Endothelial cell of umbilical vein (primary cell): ENCODE measurements at regions not wholly inside any gene's neighbourhood (a gene's known extent, or its start where the extent isn't known, plus 50 kb on each side); places are given as distances from the start of the nearest gene placed in this dataset.

Experiments
- BruUV-seq: library from RNA; stranded (reverse); fragments of 400-500 nt; replicated peaks from 2 replicates; lab custom pipeline; 2021; lab: Mats Ljungman, UMichigan
- CTCF ChIA-PET: fragments of 300-600, 350-600 bp; sonication (Branson Sonifier 250); formaldehyde crosslinking; loops from one replicate; lab custom pipeline; 2021; ENCODE audit warnings: antibody characterized with exemption, inconsistent platforms; lab: Charles Lee
- POLR2A ChIA-PET: fragments of 300-600, 350-600 bp; sonication (Branson Sonifier 250); formaldehyde crosslinking; loops from one replicate; lab custom pipeline; 2021; ENCODE audit warnings: antibody characterized with exemption, inconsistent platforms; lab: Charles Lee
- DNase-seq: peaks from one replicate; pipeline ENCODE4 v3.0.0-alpha.2; 2011; ENCODE audit warnings: low read depth, low spot score
- FAIRE-seq: peaks from 2 replicates; lab custom pipeline; 2011; peaks lifted over from hg19 to GRCh38; lab: Jason Lieb, UNC
- H2AFZ ChIP-seq: 2 replicates; pipeline ENCODE4 v1.6.0; 2012; ENCODE audit warnings: low read depth, low read length, control low read depth, inconsistent platforms
- H3K27ac ChIP-seq: 2 replicates; pipeline ENCODE4 v1.5.1; 2011; ENCODE audit warnings: low read depth, mild to moderate bottlenecking, control low read depth, low read length, moderate library complexity; ENCODE audit not compliant: insufficient read depth
- H3K27me3 ChIP-seq, 2 experiments: 2 replicates each; pipeline versions ENCODE4 v1.6.0 to v1.6.1; 2011; ENCODE audit warnings: low read length in 2 of 2, mixed read lengths in 1 of 2; ENCODE audit not compliant: control insufficient read depth in 2 of 2, insufficient read depth in 2 of 2
- H3K36me3 ChIP-seq, 2 experiments: 2 replicates in 1 of 2; 3 replicates in 1 of 2; pipeline ENCODE4 v1.5.1; 2011; ENCODE audit warnings: low read length in 2 of 2, mild to moderate bottlenecking in 1 of 2, moderate library complexity in 1 of 2; ENCODE audit not compliant: control insufficient read depth in 2 of 2, insufficient read depth in 2 of 2; ENCODE audit errors: extremely low read depth in 1 of 2
- H3K4me1 ChIP-seq: 3 replicates; pipeline ENCODE4 v1.5.1; 2011; ENCODE audit warnings: mild to moderate bottlenecking, low read length; ENCODE audit not compliant: control insufficient read depth, insufficient read depth; ENCODE audit errors: extremely low read depth
- H3K4me2 ChIP-seq: 2 replicates; pipeline ENCODE4 v1.6.1; 2011; ENCODE audit warnings: low read length, control low read depth, mixed read lengths; ENCODE audit not compliant: insufficient read depth
- H3K4me3 ChIP-seq, 3 experiments: fragments of 200-600 bp in 1 of 3; sonication (generic), shearing (Covaris generic) in 1 of 3; replicated peaks in 1 of 3; 2 replicates each; pipeline ENCODE4 v1.5.1; 2011 to 2016; ENCODE audit warnings: control low read depth in 3 of 3, low read length in 3 of 3, mild to moderate bottlenecking in 2 of 3, inconsistent platforms in 1 of 3, low read depth in 1 of 3, moderate library complexity in 1 of 3; ENCODE audit not compliant: insufficient read depth in 1 of 3
- H3K79me2 ChIP-seq: 2 replicates; pipeline ENCODE4 v1.6.0; 2012; ENCODE audit warnings: low read length, inconsistent platforms; ENCODE audit not compliant: control insufficient read depth, insufficient read depth
- H3K9ac ChIP-seq: replicated peaks from 2 replicates; pipeline ENCODE3; 2011; ENCODE audit warnings: low read length, control low read depth; ENCODE audit not compliant: insufficient read depth; ENCODE audit errors: extremely low read depth
- H3K9me1 ChIP-seq: replicated peaks from 3 replicates; pipeline ENCODE4 v1.6.0; 2011; ENCODE audit warnings: mild to moderate bottlenecking, low read length; ENCODE audit not compliant: control insufficient read depth, insufficient read depth; ENCODE audit errors: extremely low read depth
- H3K9me3 ChIP-seq: replicated peaks from 2 replicates; pipeline ENCODE4 v1.5.1; 2012; ENCODE audit warnings: low read length, inconsistent platforms; ENCODE audit not compliant: control insufficient read depth, insufficient read depth
- H4K20me1 ChIP-seq: replicated peaks from 2 replicates; pipeline ENCODE3; 2011; ENCODE audit warnings: mild to moderate bottlenecking, low read length; ENCODE audit not compliant: control insufficient read depth, insufficient read depth; ENCODE audit errors: extremely low read depth
- FOS ChIP-seq: IDR thresholded peaks from 2 replicates; pipeline ENCODE4 v1.6.1; 2011; ENCODE audit warnings: mild to moderate bottlenecking, low read length, moderate library complexity, borderline replicate concordance; ENCODE audit not compliant: insufficient read depth
- JUN ChIP-seq: IDR thresholded peaks from 2 replicates; pipeline ENCODE4 v1.6.1; 2011; ENCODE audit warnings: borderline replicate concordance, low read depth; ENCODE audit not compliant: insufficient read length, insufficient read depth
- POLR2AphosphoS5 ChIP-seq: IDR thresholded peaks from 2 replicates; pipeline ENCODE4 v1.6.1; 2012; ENCODE audit warnings: low read depth, mild to moderate bottlenecking, control low read depth, low read length, moderate library complexity; ENCODE audit not compliant: insufficient read depth
- dilution Hi-C: fragments of 300-500 bp; cut with MboI; formaldehyde crosslinking; loops from one replicate; pipeline ENCODE4 v1.15.0; 2019; ENCODE audit warnings: low sequenced_read_pairs; ENCODE audit not compliant: extremely low pct_ligation_motif_present
- intact Hi-C: fragments of 100-400 bp; cut with micrococcal nuclease; formaldehyde crosslinking; loops from one replicate; pipeline ENCODE4 v1.10.0; 2022
- TF ChIP-seq, protein P1 (sequence below): IDR thresholded peaks from 2 replicates; pipeline ENCODE4 v1.6.1; 2011; ENCODE audit not compliant: insufficient read depth, insufficient read length
- TF ChIP-seq, protein P2 (sequence below), 2 donors: IDR thresholded peaks; 1 replicate in 1 of 2; 2 replicates in 1 of 2; pipeline ENCODE4 v1.5.1; 2011; ENCODE audit warnings: low read length in 2 of 2, mild to moderate bottlenecking in 2 of 2, moderate library complexity in 2 of 2, control low read depth in 1 of 2, inconsistent platforms in 1 of 2, low read depth in 1 of 2; ENCODE audit not compliant: insufficient read depth in 1 of 2; ENCODE audit errors: extremely low read depth in 1 of 2

DNA sequence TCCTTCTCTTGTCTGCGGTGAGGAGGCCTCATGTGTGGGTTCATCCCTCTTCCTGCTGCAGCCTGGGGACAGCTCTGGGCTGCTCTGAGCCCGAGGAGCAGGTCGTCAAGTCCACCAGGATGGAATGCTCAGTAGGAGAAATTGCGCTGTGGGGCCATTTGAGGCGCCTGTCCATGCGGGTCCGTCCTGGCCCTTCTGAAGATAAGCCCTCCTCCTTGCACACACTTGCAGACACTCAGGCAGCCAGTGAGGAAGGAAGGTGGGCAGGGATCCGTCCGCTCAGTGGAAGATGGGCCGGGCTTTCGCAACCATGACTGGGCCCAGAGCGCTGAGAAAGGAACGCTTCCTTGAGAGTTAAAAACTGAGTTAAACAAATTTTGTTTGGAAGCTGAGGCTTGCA, 356.8 kb downstream of the GLRX3 start:
- dilution Hi-C loops (no loop called here), intact Hi-C loops (no loop called here)

More for the DNA sequence above, 356.8 kb downstream of the GLRX3 start:
- no peak for FAIRE-seq
- Histone ChIP-seq H3K9me1 (no peaks in the 10 kb centered on the region), H3K36me3 (no peaks in the 10 kb centered on the region), H4K20me1 (no peaks in the 10 kb centered on the region), H2AFZ (no peak overlapping the region), H3K27me3 (no peaks in the 10 kb centered on the region), H3K79me2 (no peaks in the 10 kb centered on the region), H3K9me3 (peaks cover 8% of the 10 kb centered on the region), H3K27ac (no peak overlapping the region), H3K9ac (no peak overlapping the region), H3K4me1 (no peaks in the 10 kb centered on the region), H3K4me3 (no peak overlapping the region), H3K4me2 (no peak overlapping the region)
- DNase-seq: no peak
- ChIA-PET POLR2A (no interaction called here), CTCF (no interaction called here)
- TF ChIP-seq, protein P1, sequence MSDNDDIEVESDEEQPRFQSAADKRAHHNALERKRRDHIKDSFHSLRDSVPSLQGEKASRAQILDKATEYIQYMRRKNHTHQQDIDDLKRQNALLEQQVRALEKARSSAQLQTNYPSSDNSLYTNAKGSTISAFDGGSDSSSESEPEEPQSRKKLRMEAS: no peak
- TF ChIP-seq FOS (no peak), POLR2AphosphoS5 (no peak), JUN (no peak)
- TF ChIP-seq, protein P2, sequence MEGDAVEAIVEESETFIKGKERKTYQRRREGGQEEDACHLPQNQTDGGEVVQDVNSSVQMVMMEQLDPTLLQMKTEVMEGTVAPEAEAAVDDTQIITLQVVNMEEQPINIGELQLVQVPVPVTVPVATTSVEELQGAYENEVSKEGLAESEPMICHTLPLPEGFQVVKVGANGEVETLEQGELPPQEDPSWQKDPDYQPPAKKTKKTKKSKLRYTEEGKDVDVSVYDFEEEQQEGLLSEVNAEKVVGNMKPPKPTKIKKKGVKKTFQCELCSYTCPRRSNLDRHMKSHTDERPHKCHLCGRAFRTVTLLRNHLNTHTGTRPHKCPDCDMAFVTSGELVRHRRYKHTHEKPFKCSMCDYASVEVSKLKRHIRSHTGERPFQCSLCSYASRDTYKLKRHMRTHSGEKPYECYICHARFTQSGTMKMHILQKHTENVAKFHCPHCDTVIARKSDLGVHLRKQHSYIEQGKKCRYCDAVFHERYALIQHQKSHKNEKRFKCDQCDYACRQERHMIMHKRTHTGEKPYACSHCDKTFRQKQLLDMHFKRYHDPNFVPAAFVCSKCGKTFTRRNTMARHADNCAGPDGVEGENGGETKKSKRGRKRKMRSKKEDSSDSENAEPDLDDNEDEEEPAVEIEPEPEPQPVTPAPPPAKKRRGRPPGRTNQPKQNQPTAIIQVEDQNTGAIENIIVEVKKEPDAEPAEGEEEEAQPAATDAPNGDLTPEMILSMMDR (IDR thresholded peaks at IDR 0.05; ENCODE audit: extremely low read depth in 1 of 2, insufficient read depth in 1 of 2, low read depth in 1 of 2, low read length in 2 of 2): no peak
- BruUV-seq: no TSS peak
